ENCODE measurements at regions not wholly inside any gene's neighbourhood (a gene's known extent, or its start where the extent isn't known, plus 50 kb on each side); places are given as distances from the start of the nearest gene placed in this dataset.
"Not testable (repeated sequence)": the region's sequence is repeated elsewhere in the genome, so short reads cannot be mapped to it uniquely, and the experiment has no call there.

DNA sequence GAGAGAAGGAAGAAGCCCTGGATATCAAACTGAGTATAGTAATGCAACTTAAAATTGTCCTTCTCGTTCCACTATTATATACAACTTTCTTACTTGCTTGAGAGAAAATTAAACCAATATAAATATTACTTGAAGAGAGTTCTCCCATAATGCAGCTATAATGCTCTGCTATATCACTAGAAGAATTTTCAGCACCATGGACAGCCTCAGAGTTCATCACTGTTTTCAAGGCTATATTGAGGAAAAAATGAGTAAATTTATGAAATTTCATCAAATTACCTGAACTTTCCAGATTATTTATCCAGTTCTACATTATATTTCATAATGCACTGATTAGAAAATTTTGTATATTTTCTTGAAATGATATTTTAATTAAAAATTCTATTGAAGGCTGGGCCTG, 1053.5 kb upstream of the FAM98A start:
- DNase-seq, result no peak

DNA sequence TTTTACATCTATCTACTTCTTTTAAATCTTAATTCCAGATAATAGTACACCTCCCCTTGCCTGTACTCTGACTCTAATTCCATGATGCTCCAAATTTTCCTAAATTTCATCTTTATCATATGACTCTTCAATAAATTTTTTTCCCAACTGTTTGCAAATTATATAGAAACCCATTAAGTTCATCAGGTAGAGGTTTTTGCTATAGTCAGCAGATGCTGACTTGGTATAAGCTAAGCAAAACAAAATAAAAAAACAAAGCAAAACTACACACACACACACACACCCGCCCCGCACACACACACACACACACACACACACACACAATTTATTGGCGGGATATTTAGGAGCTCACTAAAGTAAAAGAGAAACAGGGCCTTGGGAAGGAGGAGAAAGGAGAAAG, 1047.8 kb upstream of the FAM98A start:
- no peak for DNase-seq

DNA sequence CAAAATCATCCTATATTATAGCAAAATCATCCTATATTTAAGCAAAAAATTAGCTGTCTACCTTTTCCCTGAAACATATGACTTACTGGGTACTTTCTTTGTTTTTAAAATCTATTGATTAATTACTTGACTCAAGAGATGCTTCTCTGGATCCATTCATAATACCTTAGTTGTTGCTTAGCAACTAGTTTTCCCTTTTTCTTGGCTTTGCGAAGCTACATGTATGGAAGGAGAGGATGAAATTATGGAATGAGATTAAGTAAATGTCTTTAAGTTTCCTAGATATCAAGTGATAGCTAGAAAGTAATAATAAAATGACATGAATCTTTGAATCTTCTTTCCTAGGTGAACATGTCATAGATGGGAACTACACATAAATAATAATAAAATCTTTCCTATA, 1033.2 kb upstream of the FAM98A start:
- no peak for DNase-seq

DNA sequence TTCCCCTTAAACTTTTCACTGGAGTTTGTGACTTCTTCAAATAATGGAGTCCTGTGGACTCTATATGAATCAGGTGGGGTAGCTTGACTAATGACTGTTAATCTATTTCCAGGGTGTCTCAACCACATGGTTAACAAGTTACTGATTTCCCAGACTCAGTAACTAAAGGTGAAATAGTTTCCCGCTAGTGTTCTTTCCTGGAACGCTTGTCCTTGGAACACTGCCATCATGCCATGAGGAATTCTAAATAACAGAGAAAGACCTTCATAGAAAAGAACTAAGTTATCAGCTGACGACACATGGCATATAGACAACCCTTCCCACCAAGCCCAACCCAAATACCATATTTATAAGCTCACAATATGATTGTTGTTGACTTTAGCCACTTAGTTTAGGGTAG, 1027.9 kb upstream of the FAM98A start:
- DNase-seq, result no peak

DNA sequence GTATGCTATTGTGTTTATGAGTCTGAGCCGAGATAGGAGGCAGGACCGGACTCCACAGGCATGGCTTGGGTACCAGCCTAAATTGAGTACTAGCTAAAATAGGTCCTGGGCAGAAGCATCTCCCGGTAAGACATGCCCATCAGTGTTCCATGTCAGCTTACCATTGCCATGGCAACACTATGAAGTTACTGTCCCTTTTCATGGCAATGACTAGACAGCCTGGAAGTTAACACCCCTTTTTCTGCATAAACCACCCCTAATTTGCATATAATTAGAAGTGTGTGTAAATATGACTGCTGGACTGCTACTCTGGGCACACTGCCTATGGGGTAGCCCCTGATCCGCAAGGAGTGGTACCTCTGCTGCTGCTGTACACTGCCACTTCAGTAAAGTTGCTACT, 1005.1 kb upstream of the FAM98A start:
- no peak for DNase-seq

DNA sequence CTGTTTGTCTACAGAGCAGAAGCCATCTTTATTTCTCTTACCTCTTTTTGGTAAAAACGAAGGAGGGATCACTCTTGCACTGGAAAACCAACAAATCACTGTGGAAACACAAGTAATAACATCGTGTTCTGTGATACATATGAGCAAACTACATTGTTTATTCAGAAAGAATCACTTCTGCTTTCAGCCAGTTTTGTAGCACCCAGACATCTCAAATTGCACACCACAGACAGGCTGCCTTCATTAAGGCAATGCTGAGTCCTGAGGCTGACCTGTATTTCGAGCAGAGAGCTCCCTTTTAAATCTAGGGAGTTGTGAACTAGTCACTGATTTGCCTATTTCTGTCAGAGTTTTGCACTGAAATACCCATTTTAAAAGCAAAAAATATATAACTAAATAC, 1003.2 kb upstream of the FAM98A start:
- DNase-seq, result no peak

DNA sequence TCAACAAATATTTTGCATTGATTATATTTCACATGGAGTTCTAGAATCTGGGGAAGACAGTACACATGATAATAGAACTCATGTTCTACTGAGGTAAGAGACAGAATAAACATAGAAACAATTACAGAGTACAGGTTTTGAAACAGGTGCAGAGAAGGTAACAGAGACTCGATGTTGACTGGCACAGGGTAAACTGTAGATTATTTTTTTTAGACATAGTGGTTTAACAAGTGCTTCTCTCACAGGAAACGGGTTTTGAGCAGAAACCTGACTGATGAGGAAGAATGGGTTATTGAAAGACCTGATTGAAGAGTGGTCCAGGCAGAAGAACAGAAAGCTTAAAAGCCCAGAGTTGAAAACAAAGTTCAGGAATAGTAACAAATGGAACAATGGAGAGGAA, 1002.5 kb upstream of the FAM98A start:
- DNase-seq, result no peak

DNA sequence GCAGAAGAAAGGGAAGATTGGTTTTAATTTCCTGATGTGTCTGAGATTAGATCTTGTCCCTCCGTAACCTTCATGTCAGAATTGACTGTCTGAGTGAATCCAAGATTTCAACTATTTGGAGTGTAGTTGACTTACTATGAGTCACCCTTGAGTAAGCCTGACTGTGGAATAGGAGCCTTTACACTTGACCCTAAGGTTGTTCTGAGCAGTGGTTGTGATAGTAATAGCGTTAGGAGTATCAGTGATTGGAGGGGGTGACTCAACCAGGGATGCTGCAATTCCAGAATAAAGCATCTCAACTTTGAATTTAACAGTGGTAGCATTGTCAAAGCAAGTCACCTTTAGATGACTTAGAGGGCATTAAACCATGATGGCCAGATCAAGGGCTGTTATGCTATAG, 979.5 kb upstream of the FAM98A start:
- DNase-seq, result no peak

DNA sequence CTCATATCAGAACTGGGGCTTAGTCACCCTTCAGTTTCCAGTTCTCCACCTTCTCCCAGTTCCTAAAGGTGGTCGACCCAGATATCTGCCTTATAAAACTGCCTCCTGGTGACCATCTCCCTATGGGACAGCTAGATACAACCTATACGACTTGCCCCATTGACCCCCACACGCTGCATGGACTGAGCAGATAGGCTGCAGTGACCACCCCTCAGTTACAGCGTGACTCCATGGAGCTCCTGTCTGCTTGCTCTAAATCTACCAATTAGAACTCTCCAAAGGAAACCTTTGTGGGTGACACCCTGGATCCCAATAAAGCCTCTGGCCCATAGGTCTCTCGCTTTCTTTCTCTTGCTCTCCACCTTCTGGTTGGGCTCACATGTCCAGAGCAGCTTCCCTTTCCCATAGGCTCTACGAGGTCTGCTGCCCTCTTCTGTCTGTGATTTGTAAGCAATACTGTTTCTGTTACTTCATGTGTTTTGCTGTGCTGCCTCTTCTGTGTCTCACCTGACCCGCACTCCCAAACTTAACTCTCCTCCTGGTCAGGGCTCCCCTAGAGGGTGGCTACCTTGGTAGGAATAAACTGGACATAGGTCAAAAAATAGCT, 971.3 kb upstream of the FAM98A start:
- DNase-seq, result no peak

DNA sequence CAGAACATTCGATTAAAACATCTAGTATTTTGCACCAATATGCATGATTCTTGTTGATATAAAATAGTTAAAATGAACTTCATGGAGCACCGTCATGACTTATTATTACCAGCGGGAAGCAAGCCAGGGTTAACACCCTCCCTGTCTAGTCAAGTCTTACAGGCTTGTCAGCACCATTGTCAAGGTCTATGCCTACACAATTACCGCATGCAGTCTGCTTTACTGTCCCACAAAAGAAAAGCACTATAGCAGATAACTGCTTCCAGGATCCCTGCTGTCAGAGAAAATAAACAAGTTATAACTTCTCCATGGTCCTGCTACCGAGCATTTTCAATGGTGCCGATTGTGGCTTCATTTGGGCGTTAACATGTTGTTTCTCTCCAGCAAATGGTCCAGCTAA, 968.0 kb upstream of the FAM98A start:
- no peak for DNase-seq

DNA sequence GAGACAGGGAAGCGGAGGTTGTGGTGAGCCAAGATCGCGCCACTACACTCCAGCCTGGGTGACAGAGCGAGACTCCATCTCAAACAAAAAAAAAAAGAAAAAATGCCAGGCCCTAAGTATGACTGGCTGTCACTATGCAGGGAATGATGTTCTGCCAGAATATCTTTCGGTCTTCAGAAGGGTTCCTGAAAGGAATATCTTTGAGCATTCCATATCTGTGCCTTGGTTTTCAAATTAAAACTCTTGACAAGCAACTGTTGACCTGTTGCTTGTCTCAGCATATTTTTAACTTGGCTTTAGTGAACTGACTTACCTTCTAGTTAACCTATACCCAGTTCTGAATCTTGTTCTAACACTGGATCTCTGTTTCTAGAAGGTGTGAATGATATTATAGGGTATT, 953.2 kb upstream of the FAM98A start:
- DNase-seq, result no peak

DNA sequence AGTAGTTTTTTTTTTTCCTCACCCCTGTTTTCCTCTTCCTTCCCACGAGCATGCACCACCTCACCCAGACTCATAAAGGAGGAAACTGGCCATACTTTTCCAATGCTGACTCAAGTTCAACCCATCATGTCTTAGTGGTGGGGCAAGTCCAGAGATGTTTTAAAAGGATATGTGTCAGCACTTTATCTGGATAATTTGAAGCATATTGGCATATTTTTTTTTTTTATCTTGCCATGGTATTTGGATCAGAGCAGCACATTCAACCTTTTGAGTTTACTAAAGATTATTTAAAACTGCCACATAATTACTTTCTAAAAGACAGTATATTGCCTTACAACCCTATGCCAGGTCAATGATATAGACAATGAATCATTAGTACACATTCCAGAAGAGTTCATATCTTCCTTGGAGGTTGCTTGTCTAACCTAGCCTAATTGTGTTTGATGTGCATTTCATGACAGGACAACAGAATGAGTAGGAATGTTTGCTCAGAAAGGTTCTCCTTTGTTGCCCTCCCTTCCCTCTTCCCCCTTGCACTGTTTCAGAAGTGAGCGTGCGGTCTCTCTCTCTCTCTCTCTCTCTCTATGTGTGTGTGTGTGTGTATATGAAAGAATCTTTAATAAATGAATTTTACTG, 950.7 kb upstream of the FAM98A start:
- no peak for DNase-seq

DNA sequence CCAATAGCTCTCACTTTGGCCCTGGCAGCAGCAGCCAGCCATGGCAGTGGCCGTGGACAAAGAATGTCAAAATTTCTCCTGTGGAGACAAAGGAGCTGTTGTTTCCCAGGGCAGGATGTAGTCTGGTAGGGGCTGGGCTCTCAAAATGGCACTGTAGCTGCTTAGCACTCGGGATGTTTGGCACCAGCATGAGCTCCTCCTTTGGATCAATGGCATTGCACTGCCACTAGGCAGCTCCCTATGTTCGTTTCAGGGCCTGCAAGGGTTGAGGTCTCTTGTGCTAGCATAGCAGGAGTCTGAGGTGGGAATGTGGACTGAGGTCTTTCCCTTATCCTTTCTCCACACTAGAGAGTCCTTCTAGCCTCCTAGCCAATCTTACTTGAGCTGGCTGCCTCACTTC, 948.8 kb upstream of the FAM98A start:
- DNase-seq, result no peak

DNA sequence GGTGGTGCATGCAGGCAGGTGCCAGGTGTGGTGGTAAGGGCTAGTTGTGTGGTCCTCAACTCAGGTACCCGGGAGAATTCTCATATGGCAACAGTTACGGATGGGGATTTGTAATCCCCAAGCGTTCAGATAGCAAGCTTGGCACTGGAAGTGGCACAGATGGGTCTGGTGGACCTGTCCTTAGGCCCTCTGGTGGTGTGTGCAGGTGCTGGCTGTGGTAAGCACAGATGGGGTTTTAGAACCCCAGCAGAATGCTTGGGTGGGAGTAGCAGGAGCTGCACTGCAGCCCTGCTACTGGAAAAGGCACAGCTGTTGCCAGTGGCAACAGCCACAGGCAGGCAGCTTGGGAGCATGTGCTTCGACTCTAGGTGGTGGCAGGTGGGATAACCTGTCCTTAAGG, 948.2 kb upstream of the FAM98A start:
- no peak for DNase-seq

DNA sequence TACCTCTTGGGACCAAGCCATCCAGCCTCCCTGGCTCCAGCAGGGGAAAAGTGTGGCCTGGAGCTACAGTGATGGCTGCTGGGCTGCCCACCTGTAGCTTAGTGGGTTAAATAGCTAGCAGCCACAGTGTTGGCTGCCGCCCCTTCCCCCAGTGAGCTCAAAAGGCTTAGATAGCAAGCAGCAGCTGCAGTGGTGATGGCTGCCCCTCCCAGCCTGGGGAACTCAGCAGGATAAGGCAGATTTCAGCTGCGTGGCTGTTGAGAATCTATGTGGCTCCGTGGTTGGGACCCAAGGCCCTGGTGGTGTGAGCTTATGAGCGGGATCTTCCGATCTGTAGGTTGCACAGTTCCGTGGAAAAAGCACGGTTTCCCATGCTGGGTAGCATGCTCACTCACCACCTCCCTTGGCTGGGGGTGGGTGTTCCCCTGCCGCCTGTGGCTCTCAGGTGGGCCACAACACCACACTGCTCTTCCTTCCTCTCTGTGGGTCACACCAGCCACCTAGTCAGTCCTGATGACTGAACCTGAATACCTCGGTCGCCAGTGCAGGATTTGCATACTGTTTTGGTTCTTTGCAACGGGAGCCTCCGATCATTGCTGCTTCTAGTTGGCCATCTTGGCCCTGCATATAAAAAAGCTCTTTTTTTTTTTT, 946.5 kb upstream of the FAM98A start:
- DNase-seq, result no peak

DNA sequence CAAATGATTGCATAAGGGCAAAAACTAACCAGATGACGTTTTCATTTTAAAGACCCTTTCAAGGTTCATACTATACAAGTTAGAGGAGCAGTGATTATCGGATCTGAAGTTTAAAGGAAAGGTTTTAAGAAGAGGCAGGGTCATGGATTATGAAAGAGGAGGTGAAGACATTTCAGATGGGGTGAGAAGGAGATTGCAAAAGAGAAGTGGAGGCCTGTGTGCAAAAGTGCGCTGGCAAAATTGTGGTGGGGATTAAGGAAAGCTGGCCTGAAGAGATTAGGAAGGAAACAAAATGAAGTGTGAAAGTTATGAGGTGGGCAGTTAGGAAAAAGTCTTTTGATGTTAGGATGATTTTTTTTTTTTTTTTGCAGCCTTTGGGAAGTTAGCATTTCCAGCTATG, 935.7 kb upstream of the FAM98A start:
- DNase-seq, result no peak

DNA sequence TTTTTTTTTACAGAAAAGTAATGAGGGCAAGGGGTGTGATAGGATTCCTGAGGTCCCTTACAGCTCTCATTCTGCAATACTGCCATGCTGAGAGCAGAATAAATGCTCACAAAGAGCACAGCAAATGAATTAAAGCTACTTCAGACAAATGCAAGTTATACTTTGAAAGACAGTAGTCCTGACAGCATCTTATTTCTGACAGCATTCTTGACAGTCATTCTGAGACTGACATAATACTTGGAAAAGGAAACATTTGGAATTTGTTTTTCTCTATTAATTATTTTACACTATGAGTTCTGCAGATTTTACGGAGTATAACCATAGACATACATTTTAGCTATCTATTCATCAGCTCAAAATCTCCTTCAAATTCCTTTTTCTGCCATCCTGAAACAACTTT, 935.2 kb upstream of the FAM98A start:
- DNase-seq, result no peak

DNA sequence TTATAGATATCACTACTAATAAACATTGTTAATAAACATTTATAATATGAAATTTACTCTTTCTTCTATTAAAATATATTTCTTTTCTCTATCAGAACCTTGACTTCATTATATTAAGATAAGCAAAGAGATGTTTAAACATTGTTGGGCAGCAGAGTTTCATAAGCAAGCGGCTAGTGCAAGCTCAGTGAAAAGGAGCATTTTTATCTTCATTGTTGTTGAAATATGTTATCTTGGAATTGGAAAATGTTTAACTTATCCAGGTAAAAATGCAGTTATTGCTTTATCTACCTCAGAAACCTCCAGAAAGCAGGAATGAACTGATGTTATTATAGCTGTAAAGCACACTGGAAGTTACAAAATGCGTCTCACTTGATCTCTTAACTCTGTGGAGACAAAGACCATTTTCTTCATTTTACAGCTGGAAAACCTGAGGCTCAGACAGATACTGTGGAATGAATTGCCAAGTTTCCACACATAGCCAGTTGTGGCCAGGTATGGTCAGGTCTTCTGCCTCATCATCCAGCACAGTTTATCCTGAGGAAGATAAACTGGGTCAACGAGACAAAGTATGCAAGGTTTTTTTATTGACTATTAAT, 934.6 kb upstream of the FAM98A start:
- no peak for DNase-seq

DNA sequence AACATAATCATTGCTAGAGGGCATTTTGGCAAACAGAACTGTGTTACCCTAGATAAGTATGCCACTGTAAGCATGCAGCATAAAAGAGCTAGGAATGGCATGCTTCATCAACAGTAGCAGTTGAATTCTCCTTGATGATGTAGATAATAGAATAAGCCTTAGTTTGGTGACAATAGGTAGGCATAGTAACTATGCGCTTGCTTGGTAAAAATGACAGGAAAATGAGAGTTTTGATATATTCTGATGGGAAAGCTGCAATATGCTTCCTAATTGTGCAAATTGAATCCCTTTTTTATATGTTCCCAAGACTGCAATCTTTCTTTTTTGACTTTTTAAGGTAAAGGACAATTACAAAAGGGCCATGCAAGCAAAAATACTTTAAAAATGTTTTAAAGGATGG, 930.9 kb upstream of the FAM98A start:
- DNase-seq, result no peak

DNA sequence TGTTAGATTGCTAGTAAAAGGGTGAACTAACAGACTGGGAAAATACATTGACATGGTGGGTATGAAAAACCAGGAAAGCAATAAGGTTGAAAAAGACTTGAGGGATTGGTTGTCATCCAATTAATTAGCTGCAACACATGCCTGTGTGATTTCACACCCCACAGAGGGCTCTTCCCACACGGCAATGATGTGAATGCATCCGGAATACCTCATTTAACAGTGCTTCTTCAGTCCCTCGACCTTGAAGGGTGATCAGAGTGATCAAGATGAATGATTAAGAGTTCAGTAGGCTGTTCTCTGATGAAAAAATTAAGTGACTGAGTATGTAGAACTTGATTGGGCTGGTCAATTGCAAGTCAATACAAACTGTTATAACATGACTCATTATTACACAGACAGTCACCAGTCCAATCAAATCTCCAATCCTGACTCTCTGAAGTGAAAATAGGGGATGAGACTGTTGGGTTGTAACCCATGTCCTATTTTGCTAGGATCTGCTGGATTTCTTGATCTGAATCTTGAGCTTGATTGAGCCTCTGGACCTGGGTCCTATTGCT, 924.9 kb upstream of the FAM98A start:
- no peak for DNase-seq

DNA sequence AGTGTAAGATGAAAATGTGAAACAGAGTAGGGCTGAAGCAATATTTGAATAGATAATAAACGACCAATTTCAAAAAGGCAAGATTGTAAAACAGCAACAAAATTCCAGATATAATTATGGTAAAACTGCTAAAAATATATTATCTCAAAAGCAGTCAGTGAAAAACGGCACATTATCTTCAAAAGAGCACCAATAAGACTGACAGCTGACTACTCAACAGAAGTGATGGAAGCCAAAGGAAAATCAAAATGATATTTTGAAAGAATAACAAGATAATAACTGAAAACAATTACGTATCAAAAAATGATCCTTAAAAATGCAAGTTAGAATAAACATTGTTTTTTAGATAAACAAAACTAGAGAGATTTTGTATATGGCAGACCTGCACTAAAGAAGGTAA, 920.6 kb upstream of the FAM98A start:
- DNase-seq, result no peak

DNA sequence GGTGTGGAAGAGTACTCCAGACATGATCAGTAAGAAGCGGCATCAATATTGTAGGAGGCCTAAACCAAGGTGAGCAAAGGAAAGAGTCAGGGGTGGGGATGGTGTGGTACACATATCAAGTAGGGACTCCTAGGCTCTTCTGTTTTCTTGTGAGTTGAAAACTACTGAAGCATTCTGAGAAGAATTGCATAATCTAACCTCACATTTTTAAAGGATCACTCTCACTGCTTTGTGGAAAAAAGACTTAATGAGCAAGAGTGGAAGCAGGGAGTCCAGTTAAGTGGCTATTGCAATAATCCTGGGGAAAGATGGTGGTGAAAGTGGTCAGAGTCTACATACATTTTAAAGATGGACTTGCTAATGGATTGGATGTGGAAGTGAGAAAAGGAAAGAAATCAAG, 899.5 kb upstream of the FAM98A start:
- DNase-seq, result no peak

DNA sequence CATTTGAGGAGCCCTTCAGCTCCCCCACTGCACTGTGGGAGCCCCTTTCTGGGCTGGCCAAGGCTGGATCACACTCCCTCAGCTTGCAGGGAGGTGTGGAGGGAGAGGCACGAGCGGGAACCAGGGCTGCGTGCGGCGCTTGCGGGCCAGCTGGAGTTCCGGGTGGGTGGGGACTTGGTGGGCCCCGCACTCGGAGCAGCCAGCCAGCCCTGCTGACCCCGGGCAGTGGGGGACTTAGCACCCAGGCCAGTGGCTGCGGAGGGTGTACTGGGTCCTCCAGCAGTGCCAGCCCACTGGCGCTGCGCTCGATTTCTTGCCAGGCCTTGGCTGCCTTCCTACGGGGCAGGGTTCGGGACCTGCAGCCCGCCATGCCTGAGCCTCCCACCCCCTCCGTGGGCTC, 895.1 kb upstream of the FAM98A start:
- DNase-seq, result not testable (repeated sequence)
